ENCODE measurements at regions not wholly inside any gene's neighbourhood (a gene's known extent, or its start where the extent isn't known, plus 50 kb on each side); places are given as distances from the start of the nearest gene placed in this dataset.

DNA sequence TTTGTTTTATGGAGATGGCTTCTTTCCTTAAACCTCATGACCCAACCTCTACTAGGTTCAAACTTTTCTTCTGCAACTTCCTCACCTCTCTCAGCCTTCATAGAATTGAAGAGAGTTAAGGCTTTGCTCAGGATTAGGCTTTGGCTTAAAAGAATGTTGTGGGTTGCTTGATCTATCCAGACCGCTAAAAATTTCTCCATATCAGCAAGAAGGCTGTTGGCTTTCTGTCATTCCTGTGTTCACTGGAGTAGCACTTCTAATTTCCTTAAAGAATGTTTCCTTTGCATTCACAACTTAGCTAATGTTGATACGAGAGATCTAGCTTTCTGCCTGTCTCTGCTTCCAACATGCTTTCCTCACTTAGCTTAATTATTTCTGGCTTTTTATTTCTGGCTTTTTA, 58.1 kb upstream of the KYNU start:
- Histone ChIP-seq H3K9ac (replicated peaks in 1 of 4; ENCODE audit: extremely low read depth in 1 of 4, low read depth in 3 of 4, low read length in 3 of 4) (no peak overlapping the region), H2BK15ac (ENCODE audit: low read length) (no peak overlapping the region), H2BK5ac (ENCODE audit: low read depth, low read length) (no peak overlapping the region), H3K14ac (ENCODE audit: insufficient read length) (no peak overlapping the region), H2BK20ac (ENCODE audit: low read length) (no peak overlapping the region), H3K27me3 (replicated peaks in 1 of 4; ENCODE audit: control insufficient read depth in 3 of 4, extremely low read depth in 1 of 4, insufficient read depth in 3 of 4, low read length in 3 of 4) (no peaks in the 10 kb centered on the region), H3K36me3 (ENCODE audit: control insufficient read depth in 2 of 4, insufficient read depth in 4 of 4, low read length in 3 of 4) (no peaks in the 10 kb centered on the region), H4K91ac (replicated peaks; ENCODE audit: insufficient read length, low read length) (no peak overlapping the region), H3K18ac (ENCODE audit: extremely low read depth, low read length) (no peak overlapping the region), H4K5ac (ENCODE audit: insufficient read length, low read depth, low read length) (no peak overlapping the region), H2AFZ (ENCODE audit: low read length) (no peak overlapping the region), H2BK120ac (replicated peaks; ENCODE audit: low read depth, low read length) (no peak overlapping the region), H3K4me3 (ENCODE audit: extremely low read depth in 1 of 4, insufficient read depth in 2 of 4, low read depth in 3 of 4, low read length in 4 of 4) (no peak overlapping the region), H3K79me1 (ENCODE audit: low read depth, low read length) (no peaks in the 10 kb centered on the region), H3K4me2 (ENCODE audit: insufficient read depth in 1 of 2, low read depth in 2 of 2, low read length in 2 of 2) (no peak overlapping the region), H4K20me1 (replicated peaks in 1 of 2; ENCODE audit: control insufficient read depth in 1 of 2, insufficient read depth in 2 of 2, low read length in 2 of 2) (no peaks in the 10 kb centered on the region), H3K4me1 (replicated peaks in 1 of 4; ENCODE audit: control insufficient read depth in 3 of 4, insufficient read depth in 4 of 4, low read length in 3 of 4) (no peaks in the 10 kb centered on the region), H3K56ac (replicated peaks; ENCODE audit: insufficient read length, low read depth, low read length) (no peak overlapping the region), H2BK12ac (ENCODE audit: low read depth, low read length) (no peak overlapping the region), H3K4ac (replicated peaks; ENCODE audit: insufficient read length, low read depth, low read length) (no peak overlapping the region), H4K8ac (ENCODE audit: extremely low read depth, insufficient read depth, low read length) (no peak overlapping the region), H3K23me2 (ENCODE audit: low read depth, low read length) (no peaks in the 10 kb centered on the region), H3K27ac (ENCODE audit: low read depth, low read length) (no peak overlapping the region), H2AK5ac (ENCODE audit: low read depth, low read length) (no peak overlapping the region), H3K23ac (ENCODE audit: insufficient read length) (no peak overlapping the region), H3K9me3 (ENCODE audit: insufficient read depth in 2 of 2, low read depth in 1 of 2, low read length in 1 of 2) (no peaks in the 10 kb centered on the region), H3K79me2 (ENCODE audit: control insufficient read depth in 1 of 2, insufficient read depth in 2 of 2, low read length in 2 of 2) (no peaks in the 10 kb centered on the region)
- POLR2A ChIA-PET (ENCODE audit: partially characterized antibody), result no interaction called here
- TF ChIP-seq BRCA1 (IDR thresholded peaks at IDR 0.05; ENCODE audit: low read depth, low read length), result no peak
- TF ChIP-seq TEAD4 (IDR thresholded peaks at IDR 0.05; ENCODE audit: low read depth, low read length), result no peak
- FAIRE-seq, result no peak
- 97% methylated on average over 2 of the region's 2 CpGs; no CpG with 5 or more reads in 1 of the 2 experiments for WGBS, 2 experiments (ENCODE audit: extremely low coverage in 1 of 2, insufficient coverage in 1 of 2, insufficient read length in 1 of 2, insufficient replicate concordance in 2 of 2, low coverage in 1 of 2, low lambda C conversion rate in 2 of 2, missing lambda C conversion rate in 1 of 2)
- DNase-seq (ENCODE audit: low read depth in 1 of 2, low spot score in 2 of 2), result no peak
- CTCF ChIA-PET (ENCODE audit: partially characterized antibody), result no interaction called here

Data from H1 (cell line).